ENCODE measurements at regions not wholly inside any gene's neighbourhood (a gene's known extent, or its start where the extent isn't known, plus 50 kb on each side); places are given as distances from the start of the nearest gene placed in this dataset.

GRCh38 chr7:32659853-32660252 lies 164.6 kb downstream of the AVL9 start:
- TF ChIP-seq CTCF (conservative IDR thresholded peaks at IDR 0.05) (no peak), ZFX (IDR thresholded peaks at IDR 0.05) (no peak)
